Neuronal stem cell (in vitro differentiated cells): ENCODE measurements at regions not wholly inside any gene's neighbourhood (a gene's known extent, or its start where the extent isn't known, plus 50 kb on each side); places are given as distances from the start of the nearest gene placed in this dataset.

ENCODE experiments used
- DNase-seq: peaks from one replicate; pipeline ENCODE4 v3.0.0-alpha.2; 2013; ENCODE audit warnings: low spot score
- H2AFZ ChIP-seq: one replicate; pipeline ENCODE4 v1.6.1; 2013; ENCODE audit warnings: mild to moderate bottlenecking, low read length, inconsistent platforms
- H2AK5ac ChIP-seq: 2 replicates; pipeline ENCODE4 v1.6.1; 2013; ENCODE audit warnings: low read depth, mild to moderate bottlenecking, inconsistent platforms, low read length, moderate library complexity, mixed read lengths
- H2BK120ac ChIP-seq: 2 replicates; pipeline ENCODE4 v1.6.1; 2013; ENCODE audit warnings: low read depth, mild to moderate bottlenecking, inconsistent platforms, low read length, moderate library complexity, mixed read lengths
- H2BK12ac ChIP-seq: one replicate; pipeline ENCODE4 v1.6.1; 2013; ENCODE audit warnings: low read length, inconsistent platforms
- H2BK15ac ChIP-seq: 2 replicates; pipeline ENCODE4 v1.6.1; 2013; ENCODE audit warnings: mild to moderate bottlenecking, low read length, inconsistent platforms, mixed read lengths
- H2BK5ac ChIP-seq: one replicate; pipeline ENCODE4 v1.6.1; 2013; ENCODE audit warnings: inconsistent platforms, mild to moderate bottlenecking, low read length, moderate library complexity
- H3K14ac ChIP-seq: one replicate; pipeline ENCODE4 v1.6.1; 2013; ENCODE audit warnings: low read length, inconsistent platforms
- H3K18ac ChIP-seq: 2 replicates; pipeline ENCODE4 v1.6.1; 2013; ENCODE audit warnings: low read length, inconsistent platforms
- H3K23ac ChIP-seq: 2 replicates; pipeline ENCODE4 v1.6.1; 2013; ENCODE audit warnings: low read depth, mild to moderate bottlenecking, mixed read lengths, low read length, inconsistent platforms; ENCODE audit not compliant: poor library complexity
- H3K27ac ChIP-seq: replicated peaks from 3 replicates; pipeline ENCODE4 v1.5.1; 2013; ENCODE audit warnings: low read length, inconsistent platforms
- H3K27me3 ChIP-seq, 3 experiments: 2 replicates each; pipeline ENCODE4 v1.6.1; 2013; ENCODE audit warnings: low read length in 3 of 3, mild to moderate bottlenecking in 2 of 3, inconsistent platforms in 1 of 3, low read depth in 1 of 3, mixed read lengths in 1 of 3, moderate library complexity in 1 of 3; ENCODE audit not compliant: control insufficient read depth in 3 of 3, insufficient read depth in 3 of 3
- H3K36me3 ChIP-seq, 2 donors: replicated peaks in 1 of 2; 2 replicates each; pipeline ENCODE4 v1.6.1; 2013; ENCODE audit warnings: low read length in 2 of 2; ENCODE audit not compliant: control insufficient read depth in 2 of 2, insufficient read depth in 2 of 2
- H3K4ac ChIP-seq: 2 replicates; pipeline ENCODE4 v1.6.1; 2013; ENCODE audit warnings: inconsistent platforms, mild to moderate bottlenecking, low read length, moderate library complexity
- H3K4me1 ChIP-seq, 2 donors: 1 replicate in 1 of 2; 2 replicates in 1 of 2; pipeline ENCODE4 v1.6.1; 2013; ENCODE audit warnings: low read length in 2 of 2, low read depth in 1 of 2; ENCODE audit not compliant: control insufficient read depth in 2 of 2, insufficient read depth in 1 of 2
- H3K4me2 ChIP-seq: one replicate; pipeline ENCODE4 v1.6.1; 2013; ENCODE audit warnings: mild to moderate bottlenecking, low read length, inconsistent platforms; ENCODE audit not compliant: insufficient read depth, poor library complexity, severe bottlenecking
- H3K4me3 ChIP-seq, 2 donors: 2 replicates each; pipeline ENCODE4 v1.5.1; 2013; ENCODE audit warnings: low read length in 2 of 2, mild to moderate bottlenecking in 2 of 2, inconsistent platforms in 1 of 2, moderate library complexity in 1 of 2
- H3K79me1 ChIP-seq: one replicate; pipeline ENCODE4 v1.6.1; 2013; ENCODE audit warnings: low read depth, mild to moderate bottlenecking, inconsistent platforms, low read length, moderate library complexity
- H3K9ac ChIP-seq: one replicate; pipeline ENCODE4 v1.6.1; 2013; ENCODE audit warnings: mild to moderate bottlenecking, low read depth, low read length, inconsistent platforms; ENCODE audit not compliant: poor library complexity
- H3K9me3 ChIP-seq, 2 donors: replicated peaks in 1 of 2; 2 replicates each; pipeline versions ENCODE3 to v1.6.1; 2013; ENCODE audit warnings: low read length in 2 of 2, mild to moderate bottlenecking in 2 of 2, inconsistent platforms in 1 of 2, low read depth in 1 of 2, mixed read lengths in 1 of 2, moderate library complexity in 1 of 2; ENCODE audit not compliant: control insufficient read depth in 2 of 2, insufficient read depth in 1 of 2
- H4K8ac ChIP-seq: one replicate; pipeline ENCODE4 v1.6.1; 2013; ENCODE audit warnings: low read depth, mild to moderate bottlenecking, inconsistent platforms, low read length, moderate library complexity
- H4K91ac ChIP-seq: one replicate; pipeline ENCODE4 v1.6.1; 2013; ENCODE audit warnings: low read length, low read depth, mild to moderate bottlenecking, inconsistent platforms; ENCODE audit not compliant: poor library complexity
- WGBS, 2 donors: extraction: QIAGEN DNeasy Blood & Tissue Kit; methylation state at CpG; one replicate each; pipeline ENCODE4 v1.1.7; 2013; ENCODE audit warnings: missing lambda C conversion rate in 2 of 2, mixed read lengths in 1 of 2; ENCODE audit not compliant: insufficient read length in 2 of 2, insufficient replicate concordance in 1 of 2; ENCODE audit errors: extremely low coverage in 2 of 2; 5-methylcytosine and 5-hydroxymethylcytosine counted together

GRCh38 chrX:40209951-40210617, 112.3 kb upstream of the BCOR start:
- no peak overlapping the region for H2BK15ac ChIP-seq
- no peaks in the 10 kb centered on the region for H3K4me1 ChIP-seq
- H3K9ac ChIP-seq, result no peak overlapping the region
- H2BK120ac ChIP-seq, result no peak overlapping the region
- H2AK5ac ChIP-seq, result no peak overlapping the region
- H3K4ac ChIP-seq, result no peak overlapping the region
- H3K4me2 ChIP-seq, result no peak overlapping the region
- no peak overlapping the region for H4K8ac ChIP-seq
- no peaks in the 10 kb centered on the region for H3K27me3 ChIP-seq
- H3K27ac ChIP-seq, result no peak overlapping the region
- WGBS, 2 donors, result no CpG with 5 or more reads among the region's 4 CpGs
- no peaks in the 10 kb centered on the region for H3K36me3 ChIP-seq
- DNase-seq, result no peak
- no peak overlapping the region for H2BK12ac ChIP-seq
- no peak overlapping the region for H4K91ac ChIP-seq
- H3K18ac ChIP-seq, result no peak overlapping the region
- H3K23ac ChIP-seq, result no peak overlapping the region
- H3K9me3 ChIP-seq, result no peaks in the 10 kb centered on the region
- no peak overlapping the region for H3K4me3 ChIP-seq
- H2BK5ac ChIP-seq, result no peak overlapping the region
- H2AFZ ChIP-seq, result no peak overlapping the region
- no peaks in the 10 kb centered on the region for H3K79me1 ChIP-seq
- H3K14ac ChIP-seq, result no peak overlapping the region

- Histone ChIP-seq H3K18ac (no peak overlapping the region), H2AK5ac (no peak overlapping the region), H3K79me1 (no peaks in the 10 kb centered on the region), H3K4ac (no peak overlapping the region), H3K4me2 (no peak overlapping the region), H2BK5ac (no peak overlapping the region), H4K91ac (no peak overlapping the region), H2AFZ (no peak overlapping the region), H3K14ac (no peak overlapping the region), H3K27ac (no peak overlapping the region), H3K4me1 (no peaks in the 10 kb centered on the region), H3K27me3 (no peaks in the 10 kb centered on the region), H4K8ac (no peak overlapping the region), H3K36me3 (no peaks in the 10 kb centered on the region), H3K4me3 (no peak overlapping the region), H3K9ac (no peak overlapping the region), H2BK15ac (no peak overlapping the region), H3K9me3 (no peaks in the 10 kb centered on the region), H3K23ac (no peak overlapping the region), H2BK12ac (no peak overlapping the region), H2BK120ac (no peak overlapping the region)
- WGBS, 2 donors, result no CpG with 5 or more reads among the region's 4 CpGs
- DNase-seq, result no peak
Measured at GRCh38 chrX:40207626-40208025, 109.9 kb upstream of the BCOR start.

DNA sequence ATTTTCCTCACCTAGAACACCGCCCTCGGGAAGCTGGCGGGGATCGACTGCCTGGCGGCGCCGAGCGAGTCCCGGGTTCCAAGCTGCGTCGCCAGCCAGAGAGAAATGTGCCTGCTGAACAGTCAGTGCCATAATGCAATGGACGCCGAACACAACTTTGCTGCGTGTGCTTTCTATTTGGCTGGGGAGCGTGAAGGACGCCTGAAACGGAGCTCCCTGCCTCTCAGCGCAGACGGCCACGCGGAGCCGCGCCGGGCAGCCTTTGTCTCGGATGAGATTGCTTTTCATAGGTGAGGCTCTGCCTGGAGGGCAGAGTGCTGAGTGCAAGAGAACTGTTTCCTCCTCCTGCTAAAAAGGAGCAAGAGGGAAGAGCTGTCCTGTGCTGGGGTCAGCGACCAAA, 107.7 kb upstream of the BCOR start:
- H2BK15ac ChIP-seq, result no peak overlapping the region

DNA sequence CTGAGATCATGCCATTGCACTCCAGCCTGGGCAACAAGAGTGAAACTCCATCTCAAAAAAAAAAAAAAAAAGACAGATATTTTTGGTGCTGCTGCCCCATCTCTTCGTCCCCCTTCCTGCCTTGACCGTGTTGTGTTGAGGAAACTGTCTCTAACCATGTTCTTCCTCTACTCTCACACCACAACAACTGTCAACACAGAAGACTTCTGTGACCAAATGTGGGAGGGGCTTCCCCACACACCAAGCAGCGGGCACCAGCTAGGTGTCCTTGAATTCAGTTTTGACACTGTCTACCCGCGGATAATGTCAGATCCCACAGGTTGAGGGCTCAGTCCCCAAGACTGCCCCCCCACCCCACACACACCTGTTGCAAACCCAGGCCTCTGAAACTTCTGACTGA, 104.7 kb upstream of the BCOR start:
- Histone ChIP-seq H2BK15ac (no peak overlapping the region), H3K9ac (no peak overlapping the region), H3K4ac (no peak overlapping the region), H3K4me1 (no peaks in the 10 kb centered on the region), H3K9me3 (peaks cover 0 to 3% of the 10 kb centered on the region in 2 donors), H3K18ac (no peak overlapping the region), H2AFZ (no peak overlapping the region), H3K14ac (no peak overlapping the region), H4K8ac (no peak overlapping the region), H3K36me3 (no peaks in the 10 kb centered on the region), H3K27me3 (no peaks in the 10 kb centered on the region), H4K91ac (no peak overlapping the region), H3K4me3 (no peak overlapping the region), H2AK5ac (no peak overlapping the region), H2BK5ac (no peak overlapping the region), H2BK12ac (no peak overlapping the region), H3K79me1 (no peaks in the 10 kb centered on the region), H3K4me2 (no peak overlapping the region), H3K27ac (no peak overlapping the region), H2BK120ac (no peak overlapping the region), H3K23ac (no peak overlapping the region)
- no peak for DNase-seq
- WGBS, 2 donors, result no CpG with 5 or more reads among the region's 5 CpGs

More for the DNA sequence above, 107.7 kb upstream of the BCOR start:
- no peak overlapping the region for H3K18ac ChIP-seq
- peaks cover 0 to 3% of the 10 kb centered on the region in 2 donors for H3K9me3 ChIP-seq
- H3K4me3 ChIP-seq, result no peak overlapping the region
- no peak overlapping the region for H3K27ac ChIP-seq
- no peak overlapping the region for H3K4me2 ChIP-seq
- DNase-seq, result no peak
- no peak overlapping the region for H3K14ac ChIP-seq
- H3K4me1 ChIP-seq, result no peaks in the 10 kb centered on the region
- no peak overlapping the region for H3K4ac ChIP-seq
- no peak overlapping the region for H4K8ac ChIP-seq
- no peak overlapping the region for H2AK5ac ChIP-seq
- no peaks in the 10 kb centered on the region for H3K79me1 ChIP-seq
- no peak overlapping the region for H2AFZ ChIP-seq
- H3K9ac ChIP-seq, result no peak overlapping the region
- WGBS, 2 donors, result no CpG with 5 or more reads among the region's 26 CpGs
- H3K23ac ChIP-seq, result no peak overlapping the region
- no peak overlapping the region for H2BK120ac ChIP-seq
- no peaks in the 10 kb centered on the region for H3K27me3 ChIP-seq
- no peaks in the 10 kb centered on the region for H3K36me3 ChIP-seq
- no peak overlapping the region for H4K91ac ChIP-seq
- H2BK5ac ChIP-seq, result no peak overlapping the region
- H2BK12ac ChIP-seq, result no peak overlapping the region
